Neural cell (in vitro differentiated cells): ENCODE measurements at regions not wholly inside any gene's neighbourhood (a gene's known extent, or its start where the extent isn't known, plus 50 kb on each side); places are given as distances from the start of the nearest gene placed in this dataset.

ENCODE experiments used
- H2AFZ ChIP-seq: fragments of 200-600, 300-800 bp; sonication (generic), shearing (Covaris generic); 2 replicates; pipeline ENCODE4 v1.6.0; 2014; ENCODE audit warnings: low read depth, mild to moderate bottlenecking, antibody characterized with exemption, low read length, moderate library complexity
- H3F3A ChIP-seq: fragments of 200-600 bp; shearing (Covaris generic); 2 replicates; pipeline ENCODE4 v1.6.1; 2016; ENCODE audit warnings: mild to moderate bottlenecking, moderate library complexity, mixed read lengths, antibody characterized with exemption, low read length; ENCODE audit not compliant: insufficient read depth, poor library complexity, severe bottlenecking
- H3K27ac ChIP-seq: fragments of 200-600, 300-800 bp; sonication (generic), shearing (Covaris generic); 2 replicates; pipeline ENCODE4 v1.5.1; 2014; ENCODE audit warnings: mild to moderate bottlenecking, low read length, moderate library complexity
- H3K27me3 ChIP-seq: fragments of 300-800, 200-600 bp; sonication (generic), shearing (Covaris generic); 2 replicates; pipeline ENCODE4 v1.6.0; 2014; ENCODE audit warnings: mild to moderate bottlenecking, low read depth, low read length, moderate library complexity; ENCODE audit not compliant: insufficient read depth
- H3K36me3 ChIP-seq: fragments of 300-800, 200-600 bp; sonication (generic), shearing (Covaris generic); 2 replicates; pipeline ENCODE4 v1.5.1; 2014; ENCODE audit warnings: mild to moderate bottlenecking, antibody characterized with exemption, low read length, moderate library complexity; ENCODE audit not compliant: insufficient read depth
- H3K4me2 ChIP-seq: fragments of 300-800, 200-600 bp; sonication (generic), shearing (Covaris generic); 2 replicates; pipeline ENCODE4 v1.6.0; 2014; ENCODE audit warnings: mild to moderate bottlenecking, low read length
- H3K4me3 ChIP-seq: fragments of 300-800, 200-600 bp; sonication (generic), shearing (Covaris generic); 2 replicates; pipeline ENCODE4 v1.5.1; 2014; ENCODE audit warnings: mild to moderate bottlenecking, low read length, moderate library complexity
- H3K79me2 ChIP-seq: fragments of 200-600 bp; shearing (Covaris generic); replicated peaks from 2 replicates; pipeline ENCODE4 v1.6.0; 2014; ENCODE audit warnings: mild to moderate bottlenecking, low read length, moderate library complexity; ENCODE audit not compliant: insufficient read depth
- H3K9ac ChIP-seq: fragments of 300-800, 200-600 bp; sonication (generic), shearing (Covaris generic); 2 replicates; pipeline ENCODE4 v1.6.1; 2016; ENCODE audit warnings: mild to moderate bottlenecking, low read length, mixed read lengths
- H3K9me2 ChIP-seq: fragments of 200-600 bp; shearing (Covaris generic); 2 replicates; pipeline ENCODE4 v1.6.1; 2016; ENCODE audit warnings: mild to moderate bottlenecking, low read length, mixed read lengths; ENCODE audit not compliant: insufficient read depth
- H3K9me3 ChIP-seq: fragments of 200-600, 300-800 bp; sonication (generic), shearing (Covaris generic); 2 replicates; pipeline ENCODE4 v1.6.1; 2016; ENCODE audit warnings: mild to moderate bottlenecking, mixed run types, low read length, moderate library complexity, mixed read lengths
- H4K20me1 ChIP-seq: fragments of 200-600 bp; shearing (Covaris generic); 2 replicates; pipeline ENCODE4 v1.6.1; 2016; ENCODE audit warnings: mild to moderate bottlenecking, mixed run types; ENCODE audit not compliant: insufficient read depth
- CTCF ChIP-seq: fragments of 450-650 bp; IDR thresholded peaks from 2 replicates; pipeline ENCODE4 v1.5.1; 2014; ENCODE audit warnings: antibody characterized with exemption, mild to moderate bottlenecking, moderate library complexity; ENCODE audit not compliant: poor library complexity, severe bottlenecking
- EP300 ChIP-seq: fragments of 450-650 bp; conservative IDR thresholded peaks from 2 replicates; pipeline ENCODE4 v1.6.1; 2014; ENCODE audit warnings: antibody characterized with exemption, mild to moderate bottlenecking, moderate library complexity; ENCODE audit not compliant: poor library complexity, severe bottlenecking
- EZH2 ChIP-seq: fragments of 200-600, 300-800 bp; shearing (Covaris generic), sonication (generic); IDR thresholded peaks from 2 replicates; pipeline ENCODE4 v1.6.1; 2014; ENCODE audit warnings: antibody characterized with exemption, low read length, borderline replicate concordance, mild to moderate bottlenecking; ENCODE audit not compliant: insufficient read depth, poor library complexity, severe bottlenecking
- MXI1 ChIP-seq: fragments of 450-650 bp; conservative IDR thresholded peaks from 2 replicates; pipeline ENCODE4 v1.6.1; 2014; ENCODE audit warnings: antibody characterized with exemption, mild to moderate bottlenecking; ENCODE audit not compliant: poor library complexity, severe bottlenecking
- POLR2AphosphoS5 ChIP-seq: IDR thresholded peaks from 2 replicates; pipeline ENCODE4 v1.6.1; 2012
- RAD21 ChIP-seq: fragments of 450-650 bp; conservative IDR thresholded peaks from 2 replicates; pipeline ENCODE4 v1.6.1; 2014; ENCODE audit warnings: antibody characterized with exemption, mild to moderate bottlenecking, moderate library complexity
- REST ChIP-seq: IDR thresholded peaks from 2 replicates; pipeline ENCODE4 v1.6.1; 2012; ENCODE audit warnings: borderline replicate concordance
- SMC3 ChIP-seq: fragments of 450-650 bp; conservative IDR thresholded peaks from 2 replicates; pipeline ENCODE4 v1.6.1; 2014; ENCODE audit warnings: antibody characterized with exemption, mild to moderate bottlenecking, moderate library complexity; ENCODE audit not compliant: poor library complexity
- TAF1 ChIP-seq: IDR thresholded peaks from 2 replicates; pipeline ENCODE4 v1.6.1; 2012; ENCODE audit warnings: low read depth

- H2AFZ ChIP-seq, result no peak overlapping the region
- no peaks in the 10 kb centered on the region for H4K20me1 ChIP-seq
- H3K9ac ChIP-seq, result no peak overlapping the region
- H3K27me3 ChIP-seq, result no peaks in the 10 kb centered on the region
- H3F3A ChIP-seq, result no peaks in the 10 kb centered on the region
- H3K27ac ChIP-seq, result no peak overlapping the region
- no peak for TF ChIP-seq POLR2AphosphoS5
- H3K79me2 ChIP-seq, result no peaks in the 10 kb centered on the region
- H3K4me2 ChIP-seq, result no peak overlapping the region
- H3K9me3 ChIP-seq, result no peaks in the 10 kb centered on the region
- H3K36me3 ChIP-seq, result no peaks in the 10 kb centered on the region
- H3K4me3 ChIP-seq, result no peak overlapping the region
- no peaks in the 10 kb centered on the region for H3K9me2 ChIP-seq
Measured at GRCh38 chr4:67234296-67234695, 311.0 kb downstream of the CENPC start.

DNA sequence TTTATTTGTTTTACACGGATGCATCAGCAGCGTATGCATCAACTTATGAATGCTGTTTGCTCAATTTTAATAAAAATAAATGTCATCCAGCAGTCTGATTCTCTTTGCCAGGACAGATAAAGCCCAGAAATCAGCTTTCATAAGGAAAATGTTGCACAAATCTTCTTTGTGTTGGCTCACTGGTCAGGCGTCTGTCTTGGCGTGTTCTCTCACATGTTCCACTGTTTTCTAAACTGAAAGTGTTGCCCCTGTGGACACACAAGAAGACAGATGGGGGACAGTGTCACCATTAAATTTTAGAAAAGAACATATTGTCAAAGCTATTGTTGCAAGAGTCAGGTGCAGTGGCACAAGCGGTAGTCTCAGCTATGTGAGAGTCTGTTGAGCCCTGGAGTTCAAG is 316.2 kb downstream of the CENPC start:
- Histone ChIP-seq H3K79me2 (no peaks in the 10 kb centered on the region), H3K4me2 (no peak overlapping the region), H3K9ac (no peak overlapping the region), H3K27ac (no peak overlapping the region), H3F3A (no peaks in the 10 kb centered on the region), H3K9me3 (no peaks in the 10 kb centered on the region), H3K36me3 (no peaks in the 10 kb centered on the region), H3K4me3 (no peak overlapping the region), H3K27me3 (no peaks in the 10 kb centered on the region), H2AFZ (no peak overlapping the region), H4K20me1 (no peaks in the 10 kb centered on the region), H3K9me2 (no peaks in the 10 kb centered on the region)
- no peak for TF ChIP-seq RAD21
- TF ChIP-seq REST, result no peak
- no peak for TF ChIP-seq EP300
- no peak for TF ChIP-seq CTCF
- no peak for TF ChIP-seq MXI1
- TF ChIP-seq TAF1, result no peak
- no peak for TF ChIP-seq POLR2AphosphoS5
- TF ChIP-seq EZH2, result no peak

DNA sequence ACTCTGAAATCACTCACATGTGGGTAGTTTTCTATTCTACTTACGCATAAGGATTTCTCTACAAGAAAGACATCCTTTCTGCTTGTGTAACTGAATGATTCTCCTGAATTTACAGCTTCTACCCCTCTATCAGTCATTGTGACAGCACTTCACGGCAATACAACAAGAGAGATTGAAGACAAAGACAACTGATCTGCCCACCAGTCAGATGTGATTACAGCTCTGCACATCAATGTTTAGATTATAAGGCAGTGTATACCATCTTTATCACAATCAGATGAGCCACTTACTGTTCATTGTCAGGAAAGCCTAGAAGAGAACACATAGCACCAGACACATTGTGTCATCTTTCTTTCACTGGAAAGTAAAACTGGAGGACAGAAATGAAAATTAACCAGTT is 324.4 kb downstream of the CENPC start:
- Histone ChIP-seq H3K9me3 (no peaks in the 10 kb centered on the region), H3K36me3 (no peaks in the 10 kb centered on the region)
- TF ChIP-seq POLR2AphosphoS5 (peak; percentile 95), CTCF (no peak), TAF1 (no peak), SMC3 (no peak), MXI1 (no peak), REST (no peak), RAD21 (peak; percentile 28), EZH2 (no peak), EP300 (peak; percentile 98)

More for the DNA sequence above, 324.4 kb downstream of the CENPC start:
- H3K4me2 ChIP-seq, result peak overlapping the region; percentile 17
- H3K4me3 ChIP-seq, result no peak overlapping the region
- no peaks in the 10 kb centered on the region for H4K20me1 ChIP-seq
- no peak overlapping the region for H3K9ac ChIP-seq
- H3K79me2 ChIP-seq, result no peaks in the 10 kb centered on the region
- no peaks in the 10 kb centered on the region for H3K9me2 ChIP-seq
- peaks cover 4% of the 10 kb centered on the region for H3F3A ChIP-seq
- no peak overlapping the region for H2AFZ ChIP-seq
- H3K27me3 ChIP-seq, result no peaks in the 10 kb centered on the region
- H3K27ac ChIP-seq, result peak overlapping the region; percentile 8
